Fibroblast of peridontal ligament (primary cell): ENCODE measurements at regions not wholly inside any gene's neighbourhood (a gene's known extent, or its start where the extent isn't known, plus 50 kb on each side); places are given as distances from the start of the nearest gene placed in this dataset.

Experiments
- DNase-seq: peaks from one replicate; pipeline ENCODE4 v3.0.0-alpha.2; 2010; ENCODE audit errors: extremely low read depth

GRCh38 chr9:85428230-85428629 is 313.5 kb downstream of the AGTPBP1 start:
- no peak for DNase-seq

GRCh38 chr9:85427772-85428171 is 314.0 kb downstream of the AGTPBP1 start:
- DNase-seq: no peak

DNA sequence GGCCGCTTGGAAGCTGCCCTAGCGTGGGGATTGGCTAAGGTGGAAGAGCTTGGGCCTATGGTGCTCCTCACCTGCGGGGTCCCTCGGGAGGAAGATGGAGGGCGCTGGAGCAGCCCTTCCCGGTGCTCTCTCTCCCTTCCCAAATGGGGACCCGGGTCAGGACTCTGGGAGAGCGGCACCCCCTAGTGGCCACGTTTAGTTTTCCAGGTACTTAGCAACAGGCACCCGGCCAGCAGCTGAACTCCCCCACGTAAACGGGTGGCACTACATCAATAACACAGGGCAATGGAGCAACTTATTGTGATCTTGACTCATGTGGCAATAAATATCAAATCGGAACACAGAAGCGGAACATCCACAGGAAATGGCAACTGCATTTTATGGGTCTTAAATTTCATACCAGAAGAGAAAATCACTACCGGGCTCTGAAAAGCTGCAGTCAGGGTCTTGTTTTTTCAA is 316.6 kb downstream of the AGTPBP1 start:
- peak; percentile 1 for DNase-seq

- DNase-seq: no peak
Measured at GRCh38 chr9:85423422-85423821, 318.3 kb downstream of the AGTPBP1 start.

GRCh38 chr9:85421641-85422040 is 320.1 kb downstream of the AGTPBP1 start:
- DNase-seq: no peak

DNA sequence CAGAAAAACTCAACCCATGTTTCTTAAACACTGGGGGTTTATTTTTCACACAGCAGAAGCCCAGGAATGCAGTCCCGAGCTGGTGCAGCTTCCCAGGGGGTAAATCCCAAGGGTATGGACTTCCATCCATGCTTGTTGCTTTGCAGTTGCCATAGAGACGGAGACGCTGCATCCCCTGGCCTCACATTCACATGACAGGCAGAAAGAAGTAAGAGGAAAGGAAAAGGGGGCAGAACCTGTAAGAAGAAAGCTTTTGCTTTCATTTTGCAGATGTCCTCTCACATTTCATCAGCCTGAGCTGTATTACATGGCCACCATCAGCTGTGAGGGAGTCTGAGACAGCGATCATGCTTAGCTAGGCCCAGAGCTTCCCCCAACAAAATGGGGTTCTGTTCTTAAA is 321.0 kb downstream of the AGTPBP1 start:
- no peak for DNase-seq

GRCh38 chr9:85417674-85418073 is 324.1 kb downstream of the AGTPBP1 start:
- no peak for DNase-seq

GRCh38 chr9:85416715-85417114 is 325.0 kb downstream of the AGTPBP1 start:
- no peak for DNase-seq

DNA sequence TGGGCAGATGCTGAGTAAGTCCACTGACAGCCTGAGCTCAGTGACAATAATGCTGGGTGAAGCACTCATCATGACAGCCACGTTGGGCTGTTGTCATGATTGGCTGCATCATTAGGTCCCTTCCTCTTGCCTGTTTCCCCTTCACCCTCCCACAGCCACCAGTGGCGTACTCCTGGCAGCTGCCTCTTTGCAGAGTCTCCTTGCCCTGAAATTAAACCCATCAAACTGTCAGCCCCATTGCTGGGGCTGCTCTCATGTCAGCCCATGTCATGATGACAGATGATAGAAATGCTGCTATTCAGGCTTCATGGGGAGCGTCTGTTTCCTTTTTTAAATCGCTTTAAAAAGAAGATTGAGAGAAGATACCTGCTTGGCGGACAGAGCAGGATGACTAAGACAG is 327.4 kb downstream of the AGTPBP1 start:
- no peak for DNase-seq

DNA sequence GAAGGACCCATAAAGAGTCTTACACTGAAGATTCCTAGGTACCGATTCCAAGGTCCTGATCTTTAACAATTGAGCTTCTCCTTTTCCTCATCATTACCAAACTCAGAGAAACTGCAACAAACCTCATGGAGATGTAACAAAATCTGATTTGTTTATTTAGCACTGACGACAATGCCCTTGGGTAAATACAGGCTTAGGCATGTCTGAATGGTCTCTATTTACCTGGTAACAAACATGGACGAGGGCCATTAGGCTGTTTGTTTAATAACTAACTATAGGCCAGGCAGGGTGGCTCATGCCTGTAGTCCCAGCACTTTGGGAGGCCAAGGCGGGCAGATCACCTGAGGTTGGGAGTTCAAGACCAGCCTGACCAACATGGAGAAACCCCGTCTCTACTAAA is 333.3 kb downstream of the AGTPBP1 start:
- no peak for DNase-seq

- DNase-seq: no peak
Measured at GRCh38 chr9:85405566-85405950, 336.2 kb downstream of the AGTPBP1 start.

DNA sequence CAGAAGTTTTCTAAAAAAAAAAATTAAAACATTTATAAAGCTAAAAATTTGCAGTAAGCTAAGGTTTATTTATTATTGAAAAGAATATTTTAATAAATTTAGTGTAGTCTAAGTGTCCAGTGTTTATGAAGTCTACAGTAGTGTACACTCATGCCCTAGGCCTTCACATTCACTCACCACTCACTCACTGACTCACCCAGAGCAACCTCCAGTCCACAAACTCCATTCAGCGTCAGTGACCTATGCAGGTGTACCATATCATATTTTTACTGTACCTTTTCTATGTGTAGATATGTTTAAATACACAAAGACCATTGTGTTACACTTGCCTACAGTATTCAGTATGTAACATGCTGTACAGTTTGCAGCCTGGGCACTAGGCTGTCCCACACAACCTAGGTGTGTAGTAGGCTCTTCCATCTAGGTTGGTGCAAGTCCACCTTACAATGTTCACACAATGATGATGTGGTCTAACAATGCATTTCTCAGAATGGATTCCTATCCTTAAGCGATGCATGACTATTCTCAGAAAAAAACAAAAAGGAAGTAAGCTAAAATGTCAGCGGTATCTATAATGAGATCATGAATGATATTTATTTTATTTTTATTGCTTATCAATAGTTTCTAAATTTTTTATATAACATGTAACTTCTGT is 336.7 kb downstream of the AGTPBP1 start:
- DNase-seq: no peak

DNA sequence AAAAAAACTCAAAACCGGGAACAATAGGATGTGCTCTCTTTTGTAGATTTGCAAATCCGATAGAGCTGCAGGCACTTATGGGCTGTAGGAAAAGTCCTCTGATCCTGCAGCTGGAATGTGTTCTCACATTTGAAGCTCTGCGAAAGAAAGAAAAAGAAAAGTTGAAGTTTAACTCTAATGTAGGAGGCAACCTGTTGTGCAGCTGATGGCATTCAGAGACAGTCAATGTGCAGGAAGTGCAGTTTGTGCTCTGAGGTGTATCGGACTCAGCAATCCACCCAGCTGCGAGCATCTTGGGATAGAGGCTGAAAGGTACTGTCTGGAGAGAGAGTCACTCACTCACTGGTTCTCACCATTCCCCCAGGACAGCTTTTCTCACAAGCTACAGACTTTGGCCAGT is 339.2 kb downstream of the AGTPBP1 start:
- no peak for DNase-seq

DNA sequence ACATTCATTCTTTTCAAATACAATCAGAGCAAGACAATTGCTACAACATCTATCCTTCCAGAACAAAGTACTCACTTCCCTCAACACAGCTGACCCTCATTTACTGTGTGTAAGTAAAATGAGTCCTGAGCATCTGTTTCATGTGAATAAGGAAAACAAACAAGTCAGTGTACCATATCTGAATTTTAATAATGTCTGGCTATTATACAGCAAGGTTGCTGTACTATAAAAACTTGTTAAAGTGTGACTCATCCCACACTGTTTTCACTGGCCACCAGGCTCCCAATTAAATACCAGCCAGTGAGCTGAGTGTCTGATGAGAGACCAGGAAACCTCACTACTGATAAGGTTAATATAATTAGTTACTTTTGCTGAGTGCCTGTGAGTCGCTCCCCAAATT is 339.8 kb downstream of the AGTPBP1 start:
- DNase-seq: no peak

DNA sequence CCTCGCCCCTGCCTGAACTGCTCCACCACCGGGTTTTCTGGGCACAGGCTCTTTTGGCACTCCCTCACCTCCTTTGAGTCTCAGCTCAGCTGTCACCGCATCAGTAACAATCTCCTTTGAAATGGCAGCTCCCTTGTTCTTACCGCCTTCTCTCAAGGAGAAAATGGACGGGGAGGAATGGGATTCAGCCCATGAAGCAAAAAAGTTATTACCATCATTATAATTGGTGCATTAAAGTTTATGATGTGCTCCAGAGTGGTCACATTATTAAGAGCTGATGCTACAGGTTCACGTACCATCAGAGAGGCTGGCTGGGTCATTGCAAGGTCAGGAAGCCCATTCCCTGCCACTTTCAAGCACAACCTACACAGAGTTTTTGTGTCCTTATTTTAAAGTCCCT is 344.7 kb downstream of the AGTPBP1 start:
- no peak for DNase-seq

GRCh38 chr9:85392260-85392659 is 349.5 kb downstream of the AGTPBP1 start:
- no peak for DNase-seq

- DNase-seq: no peak
Measured at GRCh38 chr9:85377731-85378289, 363.9 kb downstream of the AGTPBP1 start.

DNA sequence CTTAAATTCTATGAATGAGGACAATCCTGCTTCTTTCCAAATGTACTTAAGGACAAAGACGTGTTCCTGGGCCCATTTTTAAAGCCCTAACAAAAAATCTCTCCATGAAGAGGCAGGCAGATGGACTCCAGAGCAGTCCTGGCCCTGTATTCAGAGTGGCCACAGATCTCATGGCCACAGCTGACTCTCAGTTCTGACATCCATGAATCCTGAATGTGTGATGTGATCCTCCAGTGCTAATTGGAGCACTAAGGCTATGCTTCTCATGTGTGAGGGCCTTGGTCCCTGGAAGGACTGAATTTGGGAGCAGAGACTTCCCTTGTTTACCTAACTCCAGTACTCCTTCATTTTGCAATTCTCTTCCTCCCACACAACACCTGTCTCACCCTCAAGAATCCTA is 373.0 kb downstream of the AGTPBP1 start:
- no peak for DNase-seq

DNA sequence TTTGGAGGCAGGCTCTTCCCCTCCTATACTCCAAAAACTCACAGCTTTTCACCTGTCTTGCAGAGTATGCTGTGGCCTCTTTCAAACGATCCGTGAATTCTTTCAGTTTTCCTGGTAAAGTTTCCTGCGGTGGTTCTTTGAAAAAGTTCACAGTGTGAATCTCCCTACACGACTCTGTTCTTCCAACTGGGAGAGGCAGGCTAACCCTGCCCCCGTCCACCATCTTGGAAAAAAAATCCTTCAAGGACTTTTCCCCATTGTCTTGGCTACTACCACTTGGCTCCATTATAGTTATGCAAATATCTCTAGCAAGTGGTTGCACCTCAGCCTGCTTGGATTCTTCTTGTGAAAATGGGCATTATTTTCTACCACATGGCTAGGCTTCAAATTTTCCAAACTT is 382.6 kb downstream of the AGTPBP1 start:
- no peak for DNase-seq

- no peak for DNase-seq
Measured at GRCh38 chr9:85349046-85349445, 392.7 kb downstream of the AGTPBP1 start.

GRCh38 chr9:85347541-85347940 is 394.2 kb downstream of the AGTPBP1 start:
- no peak for DNase-seq

- no peak for DNase-seq
Measured at GRCh38 chr9:85344901-85345300, 396.9 kb downstream of the AGTPBP1 start.

DNA sequence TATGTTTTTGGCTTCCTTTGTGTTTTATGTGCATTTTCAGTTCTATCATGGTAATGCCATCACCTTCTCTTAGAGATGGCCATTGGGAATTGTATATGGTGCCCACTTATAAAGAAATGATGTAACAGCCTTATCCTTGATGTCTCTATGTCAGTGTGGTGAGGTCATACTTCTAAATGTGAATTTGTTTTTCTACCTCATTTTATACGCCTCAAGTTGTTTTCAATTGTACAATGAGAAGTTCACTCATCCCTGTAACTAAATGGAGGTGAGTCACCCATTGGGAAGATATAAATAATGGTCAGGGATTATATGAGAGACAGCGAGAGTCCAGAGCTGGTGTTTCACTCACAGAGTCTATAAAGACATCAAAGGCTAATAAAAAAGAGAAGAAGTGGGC is 402.4 kb downstream of the AGTPBP1 start:
- no peak for DNase-seq

DNA sequence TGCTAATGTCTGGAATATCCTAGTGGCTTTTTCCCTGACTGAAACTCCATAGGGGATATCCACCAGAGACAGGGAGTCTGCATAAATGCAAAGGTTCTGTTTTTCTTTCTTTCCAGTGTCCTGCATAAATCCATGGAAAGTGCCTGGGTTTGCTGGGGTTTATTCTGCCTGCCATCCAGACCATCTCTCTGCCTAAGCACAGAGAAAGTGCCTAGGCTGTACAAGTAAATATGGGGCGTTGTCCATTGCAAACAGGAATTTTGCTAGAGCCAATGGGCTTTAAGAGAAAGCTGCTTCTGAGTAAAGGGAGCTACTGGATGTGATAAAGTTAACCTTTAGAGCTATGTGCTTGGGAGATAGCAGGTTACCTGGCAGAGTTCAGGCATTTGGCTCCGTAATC is 407.5 kb downstream of the AGTPBP1 start:
- DNase-seq: no peak
